ENCODE measurements at regions not wholly inside any gene's neighbourhood (a gene's known extent, or its start where the extent isn't known, plus 50 kb on each side); places are given as distances from the start of the nearest gene placed in this dataset.

- H3K56ac ChIP-seq (ENCODE audit: insufficient read length, low read depth, low read length) = no peak overlapping the region
- no peak overlapping the region for H3K18ac ChIP-seq (ENCODE audit: insufficient read length, low read depth, low read length)
- no peak overlapping the region for H3K4ac ChIP-seq (ENCODE audit: low read depth, low read length)
- no peak overlapping the region for H3K23ac ChIP-seq (ENCODE audit: insufficient read length, low read depth, low read length)
- no peak overlapping the region for H3K14ac ChIP-seq (ENCODE audit: insufficient read depth, low read length)
- no peak overlapping the region for H2AFZ ChIP-seq (ENCODE audit: low read length)
- no peak overlapping the region for H3K9ac ChIP-seq (ENCODE audit: extremely low read depth, insufficient read length, low read length)
- DNase-seq = no peak
- Mint-ChIP-seq H3K9me3 (no peaks in the 10 kb centered on the region), H3K4me1 (peaks cover 14 to 19% of the 10 kb centered on the region in 2 experiments), H3K27me3 (ENCODE audit: low read depth) (no peaks in the 10 kb centered on the region), H3K4me3 (no peak overlapping the region), H3K27ac (no peak overlapping the region), H3K36me3 (ENCODE audit: insufficient read depth in 1 of 3, low read depth in 3 of 3) (no peaks in the 10 kb centered on the region)
- H3K27ac ChIP-seq (ENCODE audit: insufficient read length, low read depth, low read length) = no peak overlapping the region
- no peak overlapping the region for H2BK120ac ChIP-seq (ENCODE audit: low read depth, low read length, poor library complexity, severe bottlenecking)
- H4K8ac ChIP-seq (replicated peaks; ENCODE audit: insufficient read length, low read depth, low read length) = no peak overlapping the region
- no peak overlapping the region for H4K5ac ChIP-seq (ENCODE audit: insufficient read length, low read depth, low read length)
- no peak overlapping the region for H2BK12ac ChIP-seq (ENCODE audit: insufficient read length, low read depth, low read length)
- no peaks in the 10 kb centered on the region for H3K23me2 ChIP-seq (ENCODE audit: insufficient read length, low read depth, low read length, poor library complexity, severe bottlenecking)
- H3K4me1 ChIP-seq (ENCODE audit: insufficient read depth, low read length) = no peaks in the 10 kb centered on the region
- TF ChIP-seq CTCF (conservative IDR thresholded peaks at IDR 0.05) = no peak
- H2BK15ac ChIP-seq (ENCODE audit: low read depth, low read length) = no peak overlapping the region
- H2BK20ac ChIP-seq (ENCODE audit: low read depth, low read length, poor library complexity, severe bottlenecking) = no peak overlapping the region
- no peaks in the 10 kb centered on the region for H3K79me2 ChIP-seq (ENCODE audit: insufficient read depth, low read length)
- H3K27me3 ChIP-seq (ENCODE audit: insufficient read depth, low read length) = no peaks in the 10 kb centered on the region
- no peak overlapping the region for H3T11ph ChIP-seq (ENCODE audit: low read length)
- H3K9me3 ChIP-seq (ENCODE audit: control insufficient read depth, low read depth, low read length) = no peaks in the 10 kb centered on the region
- WGBS (ENCODE audit: extremely low coverage, insufficient read length, low lambda C conversion rate) = no CpG with 5 or more reads among the region's 4 CpGs
- H3K79me1 ChIP-seq (ENCODE audit: insufficient read depth, low read depth, low read length, poor library complexity, severe bottlenecking) = no peaks in the 10 kb centered on the region
- H3K4me2 ChIP-seq (ENCODE audit: insufficient read depth, insufficient read length, low read length) = no peak overlapping the region
- H4K20me1 ChIP-seq (ENCODE audit: control insufficient read depth, insufficient read depth, insufficient read length) = no peaks in the 10 kb centered on the region
- H4K91ac ChIP-seq (ENCODE audit: insufficient read length, low read depth, low read length) = no peak overlapping the region
- no peak overlapping the region for H2BK5ac ChIP-seq (ENCODE audit: insufficient read length, low read length)
- no peak overlapping the region for H2AK5ac ChIP-seq (ENCODE audit: insufficient read length, low read length)
These were observed 324.1 kb downstream of the MYCN start for GRCh38 chr2:16264491-16264890.

All from H9 (cell line).